HG03135 (cell line): ENCODE measurements at regions not wholly inside any gene's neighbourhood (a gene's known extent, or its start where the extent isn't known, plus 50 kb on each side); places are given as distances from the start of the nearest gene placed in this dataset.
"Not testable (repeated sequence)": the region's sequence is repeated elsewhere in the genome, so short reads cannot be mapped to it uniquely, and the experiment has no call there.

Experiments used
- ATAC-seq: cut with Tn5 transposase; IDR thresholded peaks from one replicate; pipeline ENCODE4 v1.9.1; 2021; ENCODE audit warnings: mild to moderate bottlenecking, moderate library complexity; ENCODE audit not compliant: unreplicated experiment

DNA sequence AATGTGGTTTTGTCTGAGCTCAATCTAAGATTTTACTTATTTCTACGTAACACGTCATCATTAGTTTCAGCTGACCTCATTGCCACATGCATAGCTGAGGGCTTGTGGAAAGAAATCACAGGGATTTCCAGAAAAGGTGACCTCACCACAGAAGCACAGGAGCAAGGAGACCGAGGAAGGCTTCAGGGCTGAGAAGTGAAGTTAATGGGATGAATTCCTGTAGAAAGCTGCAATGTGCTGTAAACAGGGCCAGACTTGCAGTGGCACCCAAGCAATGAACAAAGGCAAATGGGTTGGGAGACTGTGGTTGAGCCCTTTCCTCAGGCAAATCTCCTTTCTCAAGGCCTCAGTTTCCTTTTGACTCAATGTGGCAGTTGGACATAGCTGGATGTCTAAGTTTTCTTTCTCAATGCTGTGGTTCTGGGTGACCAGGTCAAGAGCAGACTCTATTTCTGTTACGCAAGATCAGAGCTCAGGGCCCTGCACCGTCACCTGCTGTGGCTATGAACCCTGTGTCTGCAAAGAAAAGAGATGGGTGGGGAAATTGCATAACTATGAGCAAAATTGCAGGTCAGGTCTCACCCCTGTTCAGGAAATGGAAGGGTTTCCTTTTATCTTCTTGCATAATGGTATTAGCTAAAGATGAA is 252.2 kb upstream of the TBL1XR1 start:
- ATAC-seq, result peak; percentile 90

DNA sequence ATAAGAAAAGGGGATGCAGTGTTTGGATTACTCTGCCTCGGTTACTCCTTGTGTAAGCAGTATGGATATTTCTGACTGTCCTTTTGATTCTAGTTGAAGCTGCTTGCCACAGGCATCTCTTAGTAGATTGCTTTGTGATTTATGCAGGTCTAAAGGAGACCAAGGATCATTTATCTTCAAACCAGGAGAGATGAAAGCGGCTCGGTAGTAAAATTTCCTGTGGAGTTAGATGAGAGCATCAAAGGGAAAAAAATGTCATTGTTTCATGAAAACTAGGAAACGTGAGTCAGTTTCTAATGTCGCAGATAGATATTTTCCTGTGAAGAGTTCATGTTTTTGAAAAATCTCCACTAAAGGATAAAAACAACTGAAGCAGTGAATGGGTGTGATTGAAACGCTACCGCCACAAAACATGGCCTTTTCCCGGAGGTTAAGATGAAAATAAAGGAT is 254.0 kb upstream of the TBL1XR1 start:
- no peak for ATAC-seq

DNA sequence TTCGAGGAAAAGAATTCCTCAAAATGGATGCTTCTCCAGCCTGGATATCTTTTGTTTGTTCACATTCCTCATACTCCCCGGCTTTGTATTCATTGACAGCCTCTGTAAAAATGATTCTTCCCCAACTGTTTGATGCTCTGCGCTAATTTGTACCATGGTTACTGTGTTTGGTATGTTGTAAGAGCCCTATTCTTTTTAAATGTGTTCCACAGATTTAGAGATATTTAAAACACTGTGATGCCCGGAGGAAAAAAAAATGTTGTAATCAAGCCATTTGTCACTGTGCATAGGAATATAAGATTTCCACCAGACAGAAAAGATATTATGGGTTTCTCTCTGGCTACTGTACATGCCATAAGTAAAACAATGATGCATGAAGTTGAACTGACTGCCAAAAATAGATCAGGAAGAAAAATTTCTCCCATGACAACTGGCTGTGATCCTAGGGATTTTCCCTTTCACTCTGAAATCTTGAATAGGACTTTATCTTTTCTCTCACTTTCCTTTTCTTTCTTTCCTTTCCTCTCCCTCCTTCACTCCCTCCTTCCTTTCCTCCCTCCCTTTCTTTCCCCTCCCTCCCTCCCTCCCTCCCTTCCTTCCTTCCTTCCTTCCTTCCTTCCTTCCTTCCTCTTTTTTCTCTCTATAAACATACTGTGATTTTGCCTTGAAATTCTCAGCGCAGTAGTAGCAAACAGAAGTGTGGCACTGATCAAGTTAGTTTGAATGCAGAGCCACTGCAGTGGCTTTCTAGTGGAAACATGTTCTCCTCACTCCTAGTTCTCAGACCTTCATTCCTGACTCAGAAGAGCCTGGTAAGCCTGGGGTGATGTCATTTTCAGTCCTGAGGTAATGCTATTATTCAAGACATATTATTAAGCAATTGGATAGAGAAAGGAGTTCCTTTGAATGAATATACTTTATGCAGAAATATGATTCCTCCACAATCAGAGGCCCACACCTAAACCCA is 254.9 kb upstream of the TBL1XR1 start:
- no peak for ATAC-seq

DNA sequence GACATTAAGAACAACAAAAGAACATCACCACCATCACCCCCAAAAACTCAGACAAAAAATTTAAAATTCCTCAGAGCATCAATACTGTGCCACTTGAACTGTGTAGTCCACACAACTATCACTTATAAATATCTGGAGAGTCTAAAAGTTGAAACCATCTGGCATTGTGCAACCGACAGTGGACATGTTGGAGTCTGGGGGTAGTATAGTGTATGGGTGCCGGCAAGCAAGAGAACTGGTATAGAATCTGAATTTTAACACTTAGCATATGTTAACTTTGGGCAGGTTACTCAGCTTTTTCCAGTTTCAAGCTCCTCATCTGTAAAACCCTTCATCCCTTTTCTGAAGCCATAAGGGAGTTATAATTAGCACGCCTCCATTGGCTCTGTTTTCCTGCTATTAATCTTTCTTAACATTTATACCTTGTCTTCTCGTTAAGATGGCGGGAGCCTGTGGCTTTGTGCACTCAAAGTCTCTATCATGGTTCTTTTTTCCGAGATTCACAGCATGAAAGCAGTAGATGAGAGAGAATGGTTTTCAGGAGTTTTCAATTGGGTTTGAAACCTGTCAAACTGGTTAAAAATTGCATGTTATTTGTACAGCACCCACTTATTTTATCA is 255.7 kb upstream of the TBL1XR1 start:
- ATAC-seq, result no peak

DNA sequence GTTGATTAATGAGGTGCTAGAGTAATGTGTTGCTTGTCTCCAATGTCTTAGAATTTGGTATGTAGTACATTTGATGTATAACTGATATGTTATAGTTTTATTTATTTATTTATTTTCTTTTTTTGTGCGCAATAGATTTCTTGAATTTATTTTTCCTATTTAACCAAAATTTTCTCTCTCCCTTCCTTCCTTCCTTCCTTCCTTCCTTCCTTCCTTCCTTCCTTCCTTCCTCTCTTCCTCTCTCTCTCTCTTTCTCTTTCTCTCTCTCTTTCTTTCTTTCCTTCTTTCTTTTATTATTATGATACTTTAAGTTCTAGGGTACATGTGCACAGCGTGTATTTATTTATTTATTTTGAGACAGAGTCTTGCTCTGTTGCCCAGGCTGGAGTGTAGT is 256.2 kb upstream of the TBL1XR1 start:
- no peak for ATAC-seq

DNA sequence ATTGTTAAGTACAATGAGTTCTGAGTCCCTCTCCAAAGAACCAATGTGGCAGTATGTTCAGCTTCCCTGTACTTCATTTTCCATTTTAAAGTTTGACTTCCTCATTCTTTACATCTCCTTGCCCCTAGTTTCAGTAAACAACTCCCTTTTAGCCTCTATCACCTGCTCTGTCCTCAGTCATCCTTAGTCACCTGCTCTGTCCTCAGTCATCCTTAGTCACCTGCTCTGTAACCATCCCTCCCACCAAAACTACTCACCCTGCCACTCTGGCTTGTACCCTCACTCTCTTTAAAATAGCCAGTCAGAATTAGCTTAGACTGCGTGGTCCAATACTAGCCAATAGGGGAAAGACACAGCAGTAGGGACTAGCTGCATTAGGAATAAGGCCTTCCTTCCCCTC is 259.9 kb upstream of the TBL1XR1 start:
- ATAC-seq, result not testable (repeated sequence)

DNA sequence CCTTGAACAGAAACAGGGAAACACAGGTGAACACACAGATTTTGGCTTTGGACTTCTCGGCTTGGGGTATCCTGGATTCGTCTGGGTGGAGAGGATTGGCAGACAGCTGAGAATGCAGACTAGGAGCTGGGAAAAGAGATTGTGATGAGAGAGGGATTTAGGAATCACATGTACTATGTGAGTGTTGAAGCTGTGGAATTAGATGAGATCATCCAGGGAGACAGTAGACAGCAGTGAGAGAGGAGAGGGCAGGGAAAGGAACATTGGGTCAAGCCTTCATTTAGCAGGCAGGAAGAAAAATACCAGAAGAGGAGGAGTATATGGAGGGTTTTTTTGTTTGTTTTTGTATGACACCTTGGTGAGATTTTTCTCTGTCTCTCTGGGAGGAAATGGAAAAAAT is 262.1 kb upstream of the TBL1XR1 start:
- ATAC-seq, result no peak

DNA sequence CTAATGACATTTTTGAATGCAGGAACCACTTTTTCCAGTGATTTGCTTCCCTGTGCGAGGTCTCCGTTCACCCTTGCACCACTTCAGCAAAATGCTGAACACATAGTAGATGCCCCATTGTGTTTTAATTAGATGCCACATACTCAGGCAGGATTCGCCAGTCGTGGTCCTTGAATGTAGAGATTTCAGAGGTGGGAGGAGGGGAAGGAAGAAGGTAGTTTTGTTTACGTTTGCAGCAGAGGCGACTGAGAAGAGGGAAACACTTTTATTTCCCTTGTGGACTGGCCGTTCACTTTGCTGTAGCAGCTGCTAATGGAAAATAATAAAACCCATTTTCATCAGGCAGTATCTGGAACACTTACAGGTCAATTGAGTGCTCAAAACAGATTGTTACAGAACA is 262.8 kb upstream of the TBL1XR1 start:
- ATAC-seq, result no peak

DNA sequence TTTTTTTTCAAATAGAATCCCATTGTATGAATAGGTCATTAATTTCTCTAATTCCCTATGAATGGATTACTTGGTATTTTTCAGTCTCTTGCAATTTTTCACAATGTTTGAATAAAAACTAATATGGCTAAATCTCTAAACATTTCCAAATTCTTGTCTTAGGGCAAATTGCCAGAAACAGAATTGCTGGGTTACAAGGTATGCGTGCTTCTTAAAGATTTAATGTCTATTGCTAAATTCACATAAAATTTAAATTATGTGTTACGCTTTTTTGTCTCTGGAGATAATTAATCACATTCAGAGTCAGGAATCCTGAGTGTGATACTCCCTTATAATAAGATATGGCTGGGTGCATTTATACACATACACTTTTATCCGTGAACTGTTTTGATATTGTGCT is 264.5 kb upstream of the TBL1XR1 start:
- ATAC-seq, result no peak

DNA sequence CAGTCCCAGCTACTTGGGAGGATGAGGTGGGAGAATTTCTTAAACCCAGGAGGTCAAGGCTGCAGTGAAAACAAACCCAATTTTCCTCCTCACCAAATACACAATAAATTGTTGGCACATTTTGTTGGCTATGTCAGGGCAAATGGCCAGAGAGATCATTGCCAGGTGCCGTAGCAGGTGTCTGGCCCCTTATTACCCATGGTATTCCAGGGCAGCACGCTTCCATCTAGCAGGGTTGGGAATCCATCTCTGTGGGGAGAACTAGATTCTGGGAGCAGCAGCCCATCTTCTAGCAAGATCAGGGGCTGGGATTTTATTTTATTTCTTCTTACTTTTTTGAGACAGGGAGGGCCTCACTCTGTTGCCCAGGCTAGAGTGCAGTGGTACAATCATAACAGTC is 266.1 kb upstream of the TBL1XR1 start:
- ATAC-seq, result not testable (repeated sequence)

DNA sequence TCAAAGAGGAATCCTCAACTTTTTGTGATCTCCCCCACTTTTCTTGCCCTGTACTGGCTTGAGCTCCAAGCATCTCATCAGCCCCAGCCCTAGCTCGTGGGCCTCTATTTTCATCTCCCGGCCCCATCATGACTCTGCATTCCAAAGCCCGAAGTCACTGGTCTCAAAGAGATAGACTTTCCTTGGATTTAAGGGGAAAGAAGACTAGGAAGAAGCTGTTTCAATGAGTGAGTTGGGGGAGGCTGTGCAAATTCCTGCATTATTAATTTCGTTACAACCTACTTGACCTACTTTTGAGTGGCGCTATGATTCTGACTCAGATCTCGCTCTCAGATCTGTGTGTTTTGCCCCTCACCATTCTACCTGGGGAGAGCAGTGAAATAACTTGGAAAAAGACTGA is 266.6 kb upstream of the TBL1XR1 start:
- no peak for ATAC-seq

DNA sequence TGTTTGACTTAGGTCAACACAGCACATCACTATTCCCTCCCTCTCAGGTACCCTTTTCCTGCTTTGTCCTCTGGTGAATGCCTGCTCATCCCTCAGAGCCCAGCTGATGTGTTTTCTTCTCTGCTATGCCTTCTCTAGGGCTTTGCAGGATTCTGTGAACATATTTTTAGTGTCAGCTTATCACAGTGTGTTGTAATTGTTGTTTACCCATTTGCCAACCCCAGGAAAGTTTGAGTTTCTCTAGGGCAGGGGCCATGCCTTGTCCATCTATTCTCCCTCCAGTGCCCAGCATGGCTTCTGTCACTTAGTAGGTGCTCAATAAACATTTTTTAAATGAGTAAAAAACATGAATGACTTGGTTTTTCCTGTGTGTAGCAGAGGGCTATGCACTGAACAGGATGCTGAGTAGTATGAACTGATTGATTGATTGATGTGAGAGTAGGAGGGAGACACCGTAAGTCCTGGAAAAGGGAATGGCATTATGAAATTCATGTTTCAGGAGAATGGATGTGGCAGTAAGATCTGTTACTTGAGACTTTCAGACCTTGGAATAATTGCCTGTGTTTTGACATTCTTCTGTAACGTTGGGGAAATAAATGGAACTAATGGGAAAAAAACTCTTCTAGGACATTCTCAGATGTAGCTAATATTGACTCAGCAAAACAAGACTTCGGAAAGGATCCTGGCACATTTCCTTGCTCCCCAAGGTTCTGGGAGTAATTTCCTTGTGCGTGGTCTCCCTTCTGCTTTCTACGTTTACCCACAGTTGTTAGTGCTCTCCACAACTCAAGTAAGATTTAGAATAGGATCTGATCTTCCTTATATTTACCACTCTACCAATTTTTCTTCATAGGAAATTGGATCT is 267.3 kb upstream of the TBL1XR1 start:
- no peak for ATAC-seq

DNA sequence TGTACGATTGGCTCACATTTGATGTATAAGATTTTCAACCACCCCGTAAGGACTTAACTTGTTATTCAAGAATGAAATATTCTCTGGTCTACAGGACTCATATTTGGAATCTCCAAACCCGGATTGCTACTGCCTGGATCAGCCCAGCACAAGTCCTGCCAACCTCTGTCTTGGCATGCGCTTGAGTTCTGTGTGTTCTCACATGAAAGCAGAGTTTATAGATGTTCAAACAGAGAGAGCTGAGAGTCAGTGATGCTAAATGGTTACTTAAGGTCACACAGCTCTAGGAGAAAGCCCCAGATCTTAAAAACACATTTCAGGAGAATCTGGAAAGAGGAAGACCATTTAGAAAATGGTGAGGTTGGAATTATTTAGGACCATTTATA is 268.0 kb upstream of the TBL1XR1 start:
- no peak for ATAC-seq

DNA sequence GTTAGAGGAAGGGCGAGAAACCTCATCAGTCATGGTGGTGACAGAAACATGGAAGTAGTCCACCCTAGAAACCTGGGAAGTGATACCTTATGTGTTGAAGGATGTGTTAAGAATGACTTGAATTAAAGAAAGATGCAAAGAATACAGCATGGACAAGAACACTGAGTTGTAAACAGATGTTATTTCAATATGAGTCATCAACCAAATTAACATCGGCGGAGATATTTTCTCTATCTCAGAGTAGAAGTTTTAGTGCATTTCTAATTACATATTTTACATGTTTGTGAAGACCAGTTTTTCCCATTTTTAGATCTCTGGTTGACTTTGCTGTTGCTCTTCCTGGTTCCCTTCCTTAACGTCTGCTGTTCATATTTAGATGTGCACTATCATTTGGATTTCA is 268.8 kb upstream of the TBL1XR1 start:
- no peak for ATAC-seq

DNA sequence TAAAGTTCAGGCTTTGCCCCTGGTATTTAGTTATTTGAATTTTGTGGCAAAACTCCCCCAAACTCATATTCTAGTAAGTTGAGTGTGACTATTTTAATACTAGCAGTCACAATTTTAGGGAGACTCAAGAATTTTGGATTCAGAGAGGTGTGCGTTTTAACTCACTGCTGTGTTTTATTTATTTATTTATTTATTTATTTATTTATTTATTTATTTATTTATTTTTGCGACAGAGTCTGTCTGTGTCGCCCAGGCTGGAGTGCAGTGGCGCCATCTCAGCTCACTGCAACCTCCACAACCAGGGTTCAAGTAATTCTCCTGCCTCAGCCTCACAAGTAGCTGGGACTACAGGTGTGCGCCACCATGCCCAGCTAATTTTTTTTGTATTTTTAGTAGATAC is 269.3 kb upstream of the TBL1XR1 start:
- ATAC-seq, result not testable (repeated sequence)

DNA sequence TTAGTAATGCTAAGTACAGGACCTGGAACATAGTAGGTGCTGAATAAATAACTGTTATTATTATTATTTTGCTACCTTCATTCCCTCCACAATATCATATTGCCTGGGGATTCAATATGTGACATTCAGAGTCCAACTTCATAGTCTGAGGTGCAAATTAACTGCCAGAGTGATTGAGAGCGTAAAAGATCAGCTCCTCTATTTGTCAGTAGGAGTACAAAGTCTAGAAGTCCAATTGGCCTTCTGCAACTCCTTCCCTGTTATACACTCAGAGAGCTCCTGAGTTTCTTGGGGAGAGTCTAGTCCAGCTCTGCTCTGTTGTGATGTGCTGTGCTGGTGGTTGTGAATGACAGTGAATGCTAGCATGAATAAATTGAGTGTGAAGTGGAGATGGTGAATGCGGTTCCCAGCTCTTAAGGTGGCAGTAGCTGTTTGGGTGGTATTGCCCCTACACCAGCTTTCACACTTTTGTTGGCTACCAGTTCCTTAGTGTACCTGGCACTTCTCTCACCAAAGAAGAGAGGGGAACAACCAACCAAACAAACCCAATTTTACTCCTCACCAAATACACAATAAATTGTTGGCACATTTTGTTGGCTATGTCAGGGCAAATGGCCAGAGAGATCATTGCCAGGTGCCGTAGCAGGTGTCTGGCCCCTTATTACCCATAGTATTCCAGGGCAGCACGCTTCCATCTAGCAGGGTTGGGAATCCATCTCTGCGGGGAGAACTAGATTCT is 270.1 kb upstream of the TBL1XR1 start:
- ATAC-seq, result no peak

DNA sequence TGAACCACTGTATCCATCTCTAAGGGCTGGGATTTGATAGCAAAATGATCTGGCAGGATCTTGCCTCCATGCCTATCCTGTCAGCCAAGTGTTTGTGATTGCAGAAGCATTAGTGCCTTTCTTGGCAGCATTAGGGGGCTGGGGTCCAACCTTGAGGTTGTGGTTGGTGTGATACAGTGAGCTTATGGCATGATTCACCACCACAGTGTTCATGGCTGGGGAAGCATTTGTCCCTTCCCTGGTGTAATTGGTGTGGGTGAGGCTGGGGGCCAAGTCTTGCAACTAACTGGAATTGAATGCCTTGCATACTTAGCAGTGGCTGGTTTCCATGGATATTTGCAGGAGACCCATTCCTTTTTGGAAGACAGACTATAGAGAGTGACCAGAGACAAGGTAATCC is 271.0 kb upstream of the TBL1XR1 start:
- no peak for ATAC-seq

DNA sequence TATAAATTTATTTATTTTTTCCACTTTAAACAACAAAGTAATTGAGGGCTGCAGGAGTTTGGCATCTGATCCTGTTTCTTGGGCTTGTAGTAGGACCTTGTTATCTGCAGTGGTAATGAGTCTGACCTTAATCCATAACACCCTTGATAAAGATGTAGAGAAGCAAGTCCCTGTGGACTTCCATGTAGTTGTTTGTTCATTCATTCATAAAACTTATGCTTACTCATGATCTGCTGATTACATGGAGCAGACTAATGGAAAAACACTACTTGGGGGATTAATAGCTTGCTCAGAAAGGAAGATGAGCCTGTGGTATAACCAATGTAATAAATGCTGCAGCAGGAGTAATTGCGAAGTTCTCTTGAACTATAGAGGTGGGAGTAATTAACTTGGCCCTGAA is 271.5 kb upstream of the TBL1XR1 start:
- ATAC-seq, result no peak

DNA sequence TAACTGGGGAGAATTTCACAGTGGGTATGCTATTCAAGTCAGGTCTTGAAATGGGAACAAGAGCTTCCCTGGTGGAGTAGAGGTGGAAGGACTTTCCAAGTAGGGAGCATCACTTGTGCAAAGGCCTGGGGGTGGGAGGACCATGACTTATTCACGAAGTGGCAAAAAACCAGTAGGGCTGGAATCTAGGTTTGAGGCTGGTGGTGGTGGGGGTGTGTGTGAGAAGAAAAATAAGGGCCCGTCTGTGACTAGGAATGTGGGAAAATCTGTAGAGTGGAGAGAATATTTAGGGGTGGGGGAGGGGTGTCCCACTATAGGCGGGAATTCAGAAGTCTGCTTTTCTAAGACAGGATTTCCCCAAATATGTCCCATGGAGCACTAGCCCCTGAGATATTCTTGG is 271.9 kb upstream of the TBL1XR1 start:
- no peak for ATAC-seq
